Stimulated activated naive CD8-positive, alpha-beta T cell treated with anti-CD3 and anti-CD28 coated beads, Interleukin-15, Interleukin-2, amounts not matched to agents 100 ng/mL and 50 ng/mL, for 24 hours (primary cell): ENCODE measurements at regions not wholly inside any gene's neighbourhood (a gene's known extent, or its start where the extent isn't known, plus 50 kb on each side); places are given as distances from the start of the nearest gene placed in this dataset.

Experiments used
- H3K27ac Mint-ChIP-seq: one replicate; pipeline ENCODE4 v1.8.0; 2021; ENCODE audit warnings: mild to moderate bottlenecking, mixed read lengths
- H3K27me3 Mint-ChIP-seq: one replicate; pipeline ENCODE4 v1.8.0; 2021; ENCODE audit warnings: mixed read lengths
- H3K36me3 Mint-ChIP-seq: one replicate; pipeline ENCODE4 v1.8.0; 2021; ENCODE audit warnings: low read depth, mixed read lengths
- H3K4me1 Mint-ChIP-seq: one replicate; pipeline ENCODE4 v1.8.0; 2021; ENCODE audit warnings: low read depth, mixed read lengths
- H3K4me3 Mint-ChIP-seq: one replicate; pipeline ENCODE4 v1.8.0; 2021; ENCODE audit warnings: mild to moderate bottlenecking, mixed read lengths
- H3K9me3 Mint-ChIP-seq: one replicate; pipeline ENCODE4 v1.8.0; 2021; ENCODE audit warnings: mixed read lengths

- Mint-ChIP-seq H3K4me3 (no peak overlapping the region), H3K9me3 (peaks cover 4% of the 10 kb centered on the region), H3K4me1 (no peaks in the 10 kb centered on the region), H3K27ac (no peak overlapping the region), H3K27me3 (peaks cover 3% of the 10 kb centered on the region), H3K36me3 (no peaks in the 10 kb centered on the region)
Observed at GRCh38 chr16:13554005-13554404, 365.9 kb upstream of the ERCC4 start.

GRCh38 chr16:13554643-13555042 lies 365.3 kb upstream of the ERCC4 start:
- H3K27me3 Mint-ChIP-seq = peaks cover 3% of the 10 kb centered on the region
- H3K4me1 Mint-ChIP-seq = no peaks in the 10 kb centered on the region
- H3K36me3 Mint-ChIP-seq = no peaks in the 10 kb centered on the region
- H3K4me3 Mint-ChIP-seq = no peak overlapping the region
- peaks cover 4% of the 10 kb centered on the region for H3K9me3 Mint-ChIP-seq
- H3K27ac Mint-ChIP-seq = no peak overlapping the region

- no peaks in the 10 kb centered on the region for H3K4me1 Mint-ChIP-seq
Observed at GRCh38 chr16:13557418-13557817, 362.5 kb upstream of the ERCC4 start.

GRCh38 chr16:13558752-13559151 lies 361.2 kb upstream of the ERCC4 start:
- H3K9me3 Mint-ChIP-seq = peaks cover 10% of the 10 kb centered on the region
- H3K27ac Mint-ChIP-seq = no peak overlapping the region
- H3K27me3 Mint-ChIP-seq = peaks cover 4% of the 10 kb centered on the region
- H3K4me3 Mint-ChIP-seq = no peak overlapping the region
- H3K36me3 Mint-ChIP-seq = no peaks in the 10 kb centered on the region
- H3K4me1 Mint-ChIP-seq = no peaks in the 10 kb centered on the region

More at GRCh38 chr16:13557418-13557817, 362.5 kb upstream of the ERCC4 start:
- Mint-ChIP-seq H3K36me3 (no peaks in the 10 kb centered on the region), H3K27ac (no peak overlapping the region), H3K4me3 (no peak overlapping the region), H3K9me3 (peaks cover 10% of the 10 kb centered on the region), H3K27me3 (peaks cover 4% of the 10 kb centered on the region)

- Mint-ChIP-seq H3K27ac (no peak overlapping the region), H3K9me3 (peaks cover 10% of the 10 kb centered on the region), H3K4me1 (no peaks in the 10 kb centered on the region), H3K4me3 (no peak overlapping the region), H3K36me3 (no peaks in the 10 kb centered on the region), H3K27me3 (peaks cover 4% of the 10 kb centered on the region)
Observed at GRCh38 chr16:13559624-13560023, 360.3 kb upstream of the ERCC4 start.

- Mint-ChIP-seq H3K36me3 (no peaks in the 10 kb centered on the region), H3K27ac (no peak overlapping the region), H3K4me1 (no peaks in the 10 kb centered on the region), H3K9me3 (peaks cover 10% of the 10 kb centered on the region), H3K27me3 (peaks cover 4% of the 10 kb centered on the region), H3K4me3 (no peak overlapping the region)
Observed at GRCh38 chr16:13560151-13560550, 359.8 kb upstream of the ERCC4 start.

- Mint-ChIP-seq H3K27ac (no peak overlapping the region), H3K27me3 (peaks cover 4% of the 10 kb centered on the region), H3K4me1 (no peaks in the 10 kb centered on the region), H3K36me3 (no peaks in the 10 kb centered on the region), H3K4me3 (no peak overlapping the region), H3K9me3 (peaks cover 6% of the 10 kb centered on the region)
Observed at GRCh38 chr16:13561291-13562070, 358.5 kb upstream of the ERCC4 start.

- H3K4me1 Mint-ChIP-seq = no peaks in the 10 kb centered on the region
- H3K9me3 Mint-ChIP-seq = peaks cover 7% of the 10 kb centered on the region
- H3K36me3 Mint-ChIP-seq = no peaks in the 10 kb centered on the region
Observed at GRCh38 chr16:13568803-13569202, 351.2 kb upstream of the ERCC4 start.

GRCh38 chr16:13569986-13570385 lies 350.0 kb upstream of the ERCC4 start:
- Mint-ChIP-seq H3K4me3 (no peak overlapping the region), H3K27me3 (no peaks in the 10 kb centered on the region), H3K4me1 (no peaks in the 10 kb centered on the region), H3K36me3 (no peaks in the 10 kb centered on the region), H3K27ac (no peak overlapping the region), H3K9me3 (peaks cover 11% of the 10 kb centered on the region)

More at GRCh38 chr16:13568803-13569202, 351.2 kb upstream of the ERCC4 start:
- Mint-ChIP-seq H3K27ac (no peak overlapping the region), H3K4me3 (no peak overlapping the region), H3K27me3 (no peaks in the 10 kb centered on the region)

GRCh38 chr16:13571036-13571435 lies 348.9 kb upstream of the ERCC4 start:
- Mint-ChIP-seq H3K27me3 (no peaks in the 10 kb centered on the region), H3K27ac (no peak overlapping the region), H3K36me3 (no peaks in the 10 kb centered on the region), H3K4me1 (no peaks in the 10 kb centered on the region), H3K4me3 (no peak overlapping the region), H3K9me3 (peaks cover 15% of the 10 kb centered on the region)

GRCh38 chr16:13573903-13574302 lies 346.1 kb upstream of the ERCC4 start:
- H3K36me3 Mint-ChIP-seq = no peaks in the 10 kb centered on the region
- no peaks in the 10 kb centered on the region for H3K4me1 Mint-ChIP-seq
- no peaks in the 10 kb centered on the region for H3K27me3 Mint-ChIP-seq
- H3K27ac Mint-ChIP-seq = no peak overlapping the region
- peaks cover 15% of the 10 kb centered on the region for H3K9me3 Mint-ChIP-seq
- no peak overlapping the region for H3K4me3 Mint-ChIP-seq

GRCh38 chr16:13586051-13586450 lies 333.9 kb upstream of the ERCC4 start:
- Mint-ChIP-seq H3K27me3 (no peaks in the 10 kb centered on the region), H3K27ac (no peak overlapping the region), H3K4me3 (no peak overlapping the region), H3K4me1 (no peaks in the 10 kb centered on the region), H3K36me3 (no peaks in the 10 kb centered on the region), H3K9me3 (peaks cover under 1% of the 10 kb centered on the region)

- Mint-ChIP-seq H3K4me3 (no peak overlapping the region), H3K9me3 (no peaks in the 10 kb centered on the region), H3K27ac (no peak overlapping the region), H3K36me3 (no peaks in the 10 kb centered on the region), H3K27me3 (no peaks in the 10 kb centered on the region), H3K4me1 (no peaks in the 10 kb centered on the region)
Observed at GRCh38 chr16:13587181-13587580, 332.8 kb upstream of the ERCC4 start.

- H3K36me3 Mint-ChIP-seq = no peaks in the 10 kb centered on the region
- no peaks in the 10 kb centered on the region for H3K9me3 Mint-ChIP-seq
- H3K27ac Mint-ChIP-seq = no peak overlapping the region
- H3K27me3 Mint-ChIP-seq = no peaks in the 10 kb centered on the region
- H3K4me1 Mint-ChIP-seq = no peaks in the 10 kb centered on the region
- H3K4me3 Mint-ChIP-seq = no peak overlapping the region
Observed at GRCh38 chr16:13594823-13595222, 325.1 kb upstream of the ERCC4 start.

GRCh38 chr16:13606804-13607203 lies 313.1 kb upstream of the ERCC4 start:
- Mint-ChIP-seq H3K36me3 (no peaks in the 10 kb centered on the region), H3K4me1 (no peaks in the 10 kb centered on the region), H3K27ac (no peak overlapping the region), H3K4me3 (no peak overlapping the region), H3K9me3 (no peaks in the 10 kb centered on the region), H3K27me3 (no peaks in the 10 kb centered on the region)

- H3K27ac Mint-ChIP-seq = no peak overlapping the region
- H3K36me3 Mint-ChIP-seq = no peaks in the 10 kb centered on the region
- H3K4me1 Mint-ChIP-seq = no peaks in the 10 kb centered on the region
- H3K9me3 Mint-ChIP-seq = no peaks in the 10 kb centered on the region
- H3K27me3 Mint-ChIP-seq = no peaks in the 10 kb centered on the region
- H3K4me3 Mint-ChIP-seq = no peak overlapping the region
Observed at GRCh38 chr16:13607289-13607688, 312.7 kb upstream of the ERCC4 start.
